Left lobe of liver (tissue), 2 donors: ENCODE measurements at regions not wholly inside any gene's neighbourhood (a gene's known extent, or its start where the extent isn't known, plus 50 kb on each side); places are given as distances from the start of the nearest gene placed in this dataset.
"Not testable (repeated sequence)": the region's sequence is repeated elsewhere in the genome, so short reads cannot be mapped to it uniquely, and the experiment has no call there.

ENCODE experiments used
- ATAC-seq: fragments of 200-7000 bp; cut with Tn5 transposase; one replicate; pipeline ENCODE4 v1.9.1; 2020; ENCODE audit warnings: mild to moderate bottlenecking, moderate library complexity
- DNase-seq: peaks from one replicate; pipeline ENCODE4 v3.0.0-alpha.2; 2020; ENCODE audit warnings: low spot score
- donor health status: DM: no; HTN: no; CAD: no; lungs with moderate emphysema.
- donor health status: DM: no; HTN: yes; CAD: no.

- ATAC-seq (no peak), DNase-seq (no peak)
Observed at GRCh38 chr11:69205743-69206612, 50.2 kb downstream of the SMIM38 start.

GRCh38 chr11:69206613-69206965 is 50.9 kb downstream of the SMIM38 start:
- not testable (repeated sequence) for DNase-seq, ATAC-seq

GRCh38 chr11:69207165-69207889 is 51.6 kb downstream of the SMIM38 start:
- DNase-seq = no peak
- no peak for ATAC-seq

GRCh38 chr11:69208190-69209037 is 52.7 kb downstream of the SMIM38 start:
- DNase-seq (no peak), ATAC-seq (no peak)

GRCh38 chr11:69209038-69209350 is 53.3 kb downstream of the SMIM38 start:
- DNase-seq (no peak), ATAC-seq (no peak)

GRCh38 chr11:69209421-69210309 is 53.9 kb downstream of the SMIM38 start:
- DNase-seq (no peak), ATAC-seq (no peak)

GRCh38 chr11:69210310-69211035 is 54.7 kb downstream of the SMIM38 start:
- ATAC-seq (peak; percentile 17), DNase-seq (no peak)

- ATAC-seq (no peak), DNase-seq (no peak)
Observed at GRCh38 chr11:69211540-69211919, 55.8 kb downstream of the SMIM38 start.

GRCh38 chr11:69211920-69212797 is 56.4 kb downstream of the SMIM38 start:
- peak; percentile 37 for DNase-seq
- ATAC-seq = no peak

GRCh38 chr11:69212798-69213110 is 57.0 kb downstream of the SMIM38 start:
- ATAC-seq = no peak
- peak; percentile 26 for DNase-seq

- no peak for ATAC-seq
- no peak for DNase-seq
Observed at GRCh38 chr11:69213316-69213715, 57.6 kb downstream of the SMIM38 start.

- DNase-seq = peak; percentile 16
- ATAC-seq = no peak
Observed at GRCh38 chr11:69213964-69214363, 58.2 kb downstream of the SMIM38 start.

- DNase-seq = peak; percentile 30
Observed at GRCh38 chr11:69215216-69215615, 59.5 kb downstream of the SMIM38 start.

GRCh38 chr11:69215784-69216415 is 60.2 kb downstream of the SMIM38 start:
- DNase-seq (peak; percentile 23), ATAC-seq (no peak)

More at GRCh38 chr11:69215216-69215615, 59.5 kb downstream of the SMIM38 start:
- no peak for ATAC-seq

GRCh38 chr11:69216647-69217051 is 60.9 kb downstream of the SMIM38 start:
- no peak for ATAC-seq
- DNase-seq = peak; percentile 12

- DNase-seq = peak; percentile 43
- ATAC-seq = peak; percentile 63
Observed at GRCh38 chr11:69217276-69218105, 61.8 kb downstream of the SMIM38 start.

- no peak for ATAC-seq
- DNase-seq = peak; percentile 34
Observed at GRCh38 chr11:69218271-69218682, 62.5 kb downstream of the SMIM38 start.
